ENCODE measurements at regions not wholly inside any gene's neighbourhood (a gene's known extent, or its start where the extent isn't known, plus 50 kb on each side); places are given as distances from the start of the nearest gene placed in this dataset.

DNA sequence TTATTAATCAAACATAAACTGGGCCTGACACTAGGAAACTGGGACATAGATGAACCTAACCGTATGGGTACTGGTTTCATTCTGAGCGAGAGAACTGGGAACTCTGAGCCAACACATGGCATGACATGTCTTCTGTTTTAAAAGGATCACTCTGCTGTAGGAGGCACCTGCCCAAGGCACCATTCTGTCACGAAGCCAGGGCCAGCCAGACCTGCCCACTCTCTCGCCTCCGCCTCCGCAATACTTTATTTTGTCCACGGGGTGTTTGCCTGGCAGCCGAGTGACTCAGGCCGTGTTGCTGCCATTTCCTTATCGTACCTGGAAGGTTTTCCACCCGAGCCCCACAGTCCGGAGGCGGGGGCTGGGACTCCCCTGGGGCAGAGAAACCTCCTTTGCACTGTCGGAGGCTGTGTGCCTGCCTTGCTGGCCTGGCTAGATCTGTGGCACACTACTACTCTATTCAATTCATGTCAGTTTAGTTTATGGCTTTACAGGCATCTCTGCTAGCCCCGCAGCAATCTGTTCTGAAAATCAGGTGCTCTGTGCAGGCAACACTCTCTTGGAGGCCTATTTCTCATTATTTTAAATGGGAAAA, 120.4 kb upstream of the ACKR3 start:
- no peak for TF ChIP-seq CTCF (IDR thresholded peaks at IDR 0.05; ENCODE audit: unreplicated experiment)
- Mint-ChIP-seq H3K4me1 (ENCODE audit: low read depth, unreplicated experiment) (peaks cover 8% of the 10 kb centered on the region), H3K9me3 (ENCODE audit: low read depth, unreplicated experiment) (no peaks in the 10 kb centered on the region), H3K4me3 (ENCODE audit: low read depth, unreplicated experiment) (peak overlapping the region; percentile 13), H3K36me3 (ENCODE audit: insufficient read depth, unreplicated experiment) (no peaks in the 10 kb centered on the region), H3K27ac (ENCODE audit: unreplicated experiment) (peak overlapping the region; percentile 31), H3K27me3 (ENCODE audit: unreplicated experiment) (peaks cover 34% of the 10 kb centered on the region)
- peak; percentile 43 for DNase-seq
- CTCF ChIA-PET, result no interaction called here
- BruUV-seq (replicated peaks), result no TSS peak
- intact Hi-C loops (cut with micrococcal nuclease; ENCODE audit: unreplicated experiment), result no loop called here

DNA sequence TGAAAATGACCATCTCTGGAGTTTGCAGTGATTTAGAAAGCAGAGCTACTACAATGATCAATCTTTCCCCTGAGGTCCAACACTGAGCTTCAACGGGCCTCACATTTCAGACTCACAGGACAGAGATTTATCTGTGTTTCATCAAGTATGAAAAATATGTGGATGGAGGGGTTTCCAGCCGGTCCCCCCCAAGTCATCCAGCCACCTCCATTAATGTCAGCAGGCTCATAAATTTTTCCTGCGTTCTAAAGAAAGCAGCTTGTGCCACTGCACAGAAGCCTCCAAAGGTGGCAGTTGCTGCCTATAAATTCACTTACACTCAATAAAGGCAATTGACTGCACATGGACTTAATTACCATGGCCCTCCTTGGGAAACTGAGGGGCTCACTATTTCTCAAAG, 117.4 kb upstream of the ACKR3 start:
- Mint-ChIP-seq H3K9me3 (ENCODE audit: low read depth, unreplicated experiment) (no peaks in the 10 kb centered on the region), H3K4me3 (ENCODE audit: low read depth, unreplicated experiment) (no peak overlapping the region), H3K36me3 (ENCODE audit: insufficient read depth, unreplicated experiment) (no peaks in the 10 kb centered on the region), H3K4me1 (ENCODE audit: low read depth, unreplicated experiment) (peaks cover 8% of the 10 kb centered on the region), H3K27ac (ENCODE audit: unreplicated experiment) (no peak overlapping the region), H3K27me3 (ENCODE audit: unreplicated experiment) (peaks cover 37% of the 10 kb centered on the region)
- TF ChIP-seq CTCF (IDR thresholded peaks at IDR 0.05; ENCODE audit: unreplicated experiment), result no peak
- DNase-seq, result no peak
- BruUV-seq (replicated peaks), result no TSS peak
- CTCF ChIA-PET, result interaction anchor here (0.6 kb wide), 1 partner anchor 117 kb away, joined by 3 read pairs; the partner anchor contains the start of gene ACKR3
- intact Hi-C loops (cut with micrococcal nuclease; ENCODE audit: unreplicated experiment), result no loop called here

- no peak overlapping the region for H3K4me3 Mint-ChIP-seq (ENCODE audit: low read depth, unreplicated experiment)
- BruUV-seq (replicated peaks), result no TSS peak
- H3K27me3 Mint-ChIP-seq (ENCODE audit: unreplicated experiment), result peaks cover 42% of the 10 kb centered on the region
- no peaks in the 10 kb centered on the region for H3K9me3 Mint-ChIP-seq (ENCODE audit: low read depth, unreplicated experiment)
- intact Hi-C loops (cut with micrococcal nuclease; ENCODE audit: unreplicated experiment), result no loop called here
- no peak for TF ChIP-seq CTCF (IDR thresholded peaks at IDR 0.05; ENCODE audit: unreplicated experiment)
- peaks cover 8% of the 10 kb centered on the region for H3K4me1 Mint-ChIP-seq (ENCODE audit: low read depth, unreplicated experiment)
- no peak for DNase-seq
- H3K36me3 Mint-ChIP-seq (ENCODE audit: insufficient read depth, unreplicated experiment), result no peaks in the 10 kb centered on the region
- CTCF ChIA-PET, result no interaction called here
- no peak overlapping the region for H3K27ac Mint-ChIP-seq (ENCODE audit: unreplicated experiment)
Measured at GRCh38 chr2:236454076-236454475, 115.5 kb upstream of the ACKR3 start.

DNA sequence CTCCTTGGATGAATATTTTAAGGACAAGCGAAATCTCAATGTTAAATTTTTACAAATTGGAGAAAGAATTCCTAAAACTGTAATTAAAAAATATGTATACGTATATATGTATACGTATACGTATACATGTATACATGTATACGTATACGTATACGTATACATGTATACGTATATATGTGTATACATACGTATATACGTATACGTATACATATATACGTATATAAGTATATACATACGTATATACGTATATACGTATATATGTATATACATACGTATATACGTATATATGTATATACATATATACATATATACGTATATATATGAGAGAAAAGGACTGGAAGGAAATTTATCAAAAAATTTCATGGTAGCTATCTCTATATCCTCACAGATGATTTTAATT, 110.2 kb upstream of the ACKR3 start:
- CTCF ChIA-PET, result no interaction called here
- TF ChIP-seq CTCF (IDR thresholded peaks at IDR 0.05; ENCODE audit: unreplicated experiment), result no peak
- Mint-ChIP-seq H3K27ac (ENCODE audit: unreplicated experiment) (no peak overlapping the region), H3K27me3 (ENCODE audit: unreplicated experiment) (peaks cover 57% of the 10 kb centered on the region), H3K4me1 (ENCODE audit: low read depth, unreplicated experiment) (no peaks in the 10 kb centered on the region), H3K9me3 (ENCODE audit: low read depth, unreplicated experiment) (no peaks in the 10 kb centered on the region), H3K36me3 (ENCODE audit: insufficient read depth, unreplicated experiment) (no peaks in the 10 kb centered on the region), H3K4me3 (ENCODE audit: low read depth, unreplicated experiment) (no peak overlapping the region)
- no TSS peak for BruUV-seq (replicated peaks)
- no peak for DNase-seq
- intact Hi-C loops (cut with micrococcal nuclease; ENCODE audit: unreplicated experiment), result no loop called here

All from Calu3 (cell line).